Adrenal gland (tissue), 5 donors: ENCODE measurements at regions not wholly inside any gene's neighbourhood (a gene's known extent, or its start where the extent isn't known, plus 50 kb on each side); places are given as distances from the start of the nearest gene placed in this dataset.

Source experiments
- POLR2A ChIP-seq, 2 donors: fragments of 450-650 bp; IDR thresholded peaks; one replicate each; pipeline ENCODE4 v1.6.1; 2017; ENCODE audit warnings: antibody characterized with exemption in 2 of 2, mild to moderate bottlenecking in 2 of 2, moderate library complexity in 1 of 2
- TF ChIP-seq, protein P1 (sequence below), 6 experiments: fragments of 450-650 bp in 4 of 6; fragments of 200-600 bp in 2 of 6; sonication (generic) in 1 of 6; IDR thresholded peaks; 1 replicate in 5 of 6; 2 replicates in 1 of 6; pipeline versions ENCODE4 v1.5.1 to v1.8.0; 2016 to 2021; ENCODE audit warnings: antibody characterized with exemption in 6 of 6, mild to moderate bottlenecking in 2 of 6, moderate library complexity in 1 of 6
- donor health status: DM: no; HTN: no; CAD: no.

- TF ChIP-seq, protein P1, sequence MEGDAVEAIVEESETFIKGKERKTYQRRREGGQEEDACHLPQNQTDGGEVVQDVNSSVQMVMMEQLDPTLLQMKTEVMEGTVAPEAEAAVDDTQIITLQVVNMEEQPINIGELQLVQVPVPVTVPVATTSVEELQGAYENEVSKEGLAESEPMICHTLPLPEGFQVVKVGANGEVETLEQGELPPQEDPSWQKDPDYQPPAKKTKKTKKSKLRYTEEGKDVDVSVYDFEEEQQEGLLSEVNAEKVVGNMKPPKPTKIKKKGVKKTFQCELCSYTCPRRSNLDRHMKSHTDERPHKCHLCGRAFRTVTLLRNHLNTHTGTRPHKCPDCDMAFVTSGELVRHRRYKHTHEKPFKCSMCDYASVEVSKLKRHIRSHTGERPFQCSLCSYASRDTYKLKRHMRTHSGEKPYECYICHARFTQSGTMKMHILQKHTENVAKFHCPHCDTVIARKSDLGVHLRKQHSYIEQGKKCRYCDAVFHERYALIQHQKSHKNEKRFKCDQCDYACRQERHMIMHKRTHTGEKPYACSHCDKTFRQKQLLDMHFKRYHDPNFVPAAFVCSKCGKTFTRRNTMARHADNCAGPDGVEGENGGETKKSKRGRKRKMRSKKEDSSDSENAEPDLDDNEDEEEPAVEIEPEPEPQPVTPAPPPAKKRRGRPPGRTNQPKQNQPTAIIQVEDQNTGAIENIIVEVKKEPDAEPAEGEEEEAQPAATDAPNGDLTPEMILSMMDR (IDR thresholded peaks at IDR 0.05): no peak
- TF ChIP-seq POLR2A (IDR thresholded peaks at IDR 0.05): no peak
These were observed 53.0 kb upstream of the CABCOCO1 start for GRCh38 chr10:61609701-61610100.
